HCT116 (cell line): ENCODE measurements at regions not wholly inside any gene's neighbourhood (a gene's known extent, or its start where the extent isn't known, plus 50 kb on each side); places are given as distances from the start of the nearest gene placed in this dataset.

ENCODE experiments used
- ATAC-seq: fragments of 200-7000 bp; cut with Tn5 transposase; 2 replicates; pipeline ENCODE4 v1.9.1; 2020; ENCODE audit warnings: mild to moderate bottlenecking, moderate library complexity
- BruUV-seq: library from RNA; stranded (reverse); fragments of 400-500 nt; replicated peaks from 2 replicates; lab custom pipeline; 2021; lab: Mats Ljungman, UMichigan
- CTCF ChIA-PET: fragments of 300-600 bp; sonication (Branson Sonifier 250); formaldehyde crosslinking; loops from one replicate; lab custom pipeline; 2021; ENCODE audit warnings: antibody characterized with exemption; lab: Charles Lee
- POLR2A ChIA-PET: fragments of 300-600, 350-600 bp; sonication (Branson Sonifier 250); formaldehyde crosslinking; loops from one replicate; lab custom pipeline; 2021; ENCODE audit warnings: antibody characterized with exemption; lab: Charles Lee
- RAD21 ChIA-PET, 2 experiments: fragments of 300-600 bp; sonication (Branson Sonifier 250); formaldehyde crosslinking; loops; one replicate each; lab custom pipeline; 2023; ENCODE audit warnings: low total read pairs in 2 of 2; ENCODE audit not compliant: uncharacterized antibody in 2 of 2, unreplicated experiment in 2 of 2, low non-redundant PET in 1 of 2; lab: Charles Lee
- DNase-seq: peaks from one replicate; pipeline ENCODE4 v3.0.0-alpha.2; 2010; ENCODE audit warnings: low read depth, low spot score
- H2AFZ ChIP-seq: fragments of 200-600 bp; shearing (Covaris generic), sonication (generic); 2 replicates; pipeline ENCODE4 v1.6.1; 2017; ENCODE audit warnings: low read depth, mixed run types, mixed read lengths, antibody characterized with exemption, low read length; ENCODE audit not compliant: poor library complexity, severe bottlenecking
- H3K27ac ChIP-seq: 2 replicates; pipeline ENCODE4 v1.5.1; 2012; ENCODE audit warnings: low read depth, low read length
- H3K27me3 ChIP-seq: fragments of 200-600 bp; sonication (generic); 2 replicates; pipeline ENCODE4 v1.6.1; 2016; ENCODE audit warnings: mixed run types, low read length, mixed read lengths; ENCODE audit not compliant: insufficient read depth
- H3K36me3 ChIP-seq, 2 experiments: fragments of 200-500 bp in 1 of 2; fragments of 200-600 bp in 1 of 2; sonication (Bioruptor generic) in 1 of 2; sonication (generic) in 1 of 2; 2 replicates each; pipeline versions ENCODE4 v1.5.1 to v1.6.1; 2014 to 2016; ENCODE audit warnings: low read length in 2 of 2, inconsistent platforms in 1 of 2, mixed read lengths in 1 of 2, mixed run types in 1 of 2; ENCODE audit not compliant: insufficient read depth in 2 of 2, control insufficient read depth in 1 of 2
- H3K4me1 ChIP-seq, 2 experiments: fragments of 200-600 bp in 1 of 2; sonication (generic) in 1 of 2; 2 replicates each; pipeline versions ENCODE4 v1.5.1 to v1.6.1; 2012 to 2017; ENCODE audit warnings: low read length in 2 of 2, inconsistent platforms in 1 of 2, mild to moderate bottlenecking in 1 of 2, mixed read lengths in 1 of 2, mixed run types in 1 of 2, moderate library complexity in 1 of 2; ENCODE audit not compliant: insufficient read depth in 2 of 2, control insufficient read depth in 1 of 2
- H3K4me2 ChIP-seq: fragments of 200-600 bp; sonication (generic); 2 replicates; pipeline ENCODE4 v1.6.1; 2017; ENCODE audit warnings: mixed run types, low read length, mixed read lengths
- H3K4me3 ChIP-seq, 2 experiments: fragments of 200-600 bp in 1 of 2; sonication (generic) in 1 of 2; replicated peaks in 1 of 2; 2 replicates each; pipeline ENCODE4 v1.5.1; 2011 to 2016; ENCODE audit warnings: low read length in 2 of 2, control low read depth in 1 of 2, low read depth in 1 of 2, mild to moderate bottlenecking in 1 of 2, mixed read lengths in 1 of 2, mixed run types in 1 of 2
- H3K79me2 ChIP-seq: fragments of 200-600 bp; sonication (generic); 2 replicates; pipeline ENCODE4 v1.6.1; 2017; ENCODE audit warnings: mild to moderate bottlenecking, mixed run types, low read length, moderate library complexity, mixed read lengths; ENCODE audit not compliant: insufficient read depth
- H3K9ac ChIP-seq: fragments of 200-600 bp; sonication (generic); 2 replicates; pipeline ENCODE4 v1.6.1; 2016; ENCODE audit warnings: low read length, mixed read lengths
- H3K9me2 ChIP-seq: fragments of 200-600 bp; sonication (generic), shearing (Covaris generic); 2 replicates; pipeline ENCODE4 v1.6.1; 2017; ENCODE audit warnings: mixed run types, mild to moderate bottlenecking, moderate library complexity; ENCODE audit not compliant: insufficient read depth
- H3K9me3 ChIP-seq, 2 experiments: fragments of 200-500 bp in 1 of 2; fragments of 200-600 bp in 1 of 2; sonication (Bioruptor generic) in 1 of 2; sonication (generic) in 1 of 2; 2 replicates each; pipeline ENCODE4 v1.6.1; 2014 to 2017; ENCODE audit warnings: low read length in 2 of 2, mixed read lengths in 2 of 2, inconsistent platforms in 1 of 2, low read depth in 1 of 2, mild to moderate bottlenecking in 1 of 2, mixed run types in 1 of 2, moderate library complexity in 1 of 2; ENCODE audit not compliant: control insufficient read depth in 1 of 2, insufficient read depth in 1 of 2
- H4K20me1 ChIP-seq: fragments of 200-600 bp; sonication (generic), shearing (Covaris generic); 2 replicates; pipeline ENCODE4 v1.6.1; 2017; ENCODE audit warnings: mixed run types, mild to moderate bottlenecking, moderate library complexity; ENCODE audit not compliant: insufficient read depth
- CEBPB ChIP-seq: IDR thresholded peaks from 2 replicates; pipeline ENCODE4 v1.6.1; 2012; ENCODE audit warnings: low read depth
- EGR1 ChIP-seq: IDR thresholded peaks from 2 replicates; pipeline ENCODE4 v1.6.1; 2012; ENCODE audit warnings: low read depth
- EZH2 ChIP-seq: fragments of 200-600 bp; sonication (generic); IDR thresholded peaks from 2 replicates; pipeline ENCODE4 v1.6.1; 2017; ENCODE audit warnings: antibody characterized with exemption, mixed run types
- JUND ChIP-seq: IDR thresholded peaks from 2 replicates; pipeline ENCODE4 v1.6.1; 2012
- POLR2A ChIP-seq: IDR thresholded peaks from 2 replicates; pipeline ENCODE4 v1.7.0; 2011; ENCODE audit warnings: borderline replicate concordance; ENCODE audit not compliant: insufficient read depth, insufficient read length; ENCODE audit errors: extremely low read depth
- POLR2AphosphoS5 ChIP-seq: IDR thresholded peaks from 2 replicates; pipeline ENCODE4 v1.6.1; 2011; ENCODE audit warnings: mild to moderate bottlenecking, low read depth, low read length, moderate library complexity
- RAD21 ChIP-seq: IDR thresholded peaks from 2 replicates; pipeline ENCODE4 v1.6.1; 2012; ENCODE audit warnings: low read depth, mild to moderate bottlenecking
- SIN3A ChIP-seq: IDR thresholded peaks from 2 replicates; pipeline ENCODE4 v1.6.1; 2012; ENCODE audit warnings: low read depth
- SP1 ChIP-seq: IDR thresholded peaks from 2 replicates; pipeline ENCODE4 v1.6.1; 2012; ENCODE audit warnings: low read depth
- SRF ChIP-seq: IDR thresholded peaks from 2 replicates; pipeline ENCODE4 v1.6.1; 2012; ENCODE audit warnings: low read depth
- YY1 ChIP-seq: IDR thresholded peaks from 2 replicates; pipeline ENCODE4 v1.6.1; 2011; ENCODE audit warnings: low read length, low read depth, moderate library complexity, mild to moderate bottlenecking; ENCODE audit not compliant: insufficient replicate concordance; ENCODE audit errors: extremely low read depth
- ZNF274 ChIP-seq: fragments of 200-500 bp; sonication (Bioruptor generic); IDR thresholded peaks from 2 replicates; pipeline ENCODE4 v1.6.1; 2014; ENCODE audit warnings: mild to moderate bottlenecking, low read depth, low read length, inconsistent platforms
- intact Hi-C: fragments of 100-400 bp; cut with micrococcal nuclease; formaldehyde crosslinking; loops from 2 replicates; pipeline ENCODE4 v1.10.0; 2022
- TF ChIP-seq, protein P1 (sequence below): IDR thresholded peaks from 2 replicates; pipeline ENCODE4 v1.6.1; 2012; ENCODE audit warnings: low read depth
- TF ChIP-seq, protein P2 (sequence below): IDR thresholded peaks from 2 replicates; pipeline ENCODE4 v1.6.1; 2012

DNA sequence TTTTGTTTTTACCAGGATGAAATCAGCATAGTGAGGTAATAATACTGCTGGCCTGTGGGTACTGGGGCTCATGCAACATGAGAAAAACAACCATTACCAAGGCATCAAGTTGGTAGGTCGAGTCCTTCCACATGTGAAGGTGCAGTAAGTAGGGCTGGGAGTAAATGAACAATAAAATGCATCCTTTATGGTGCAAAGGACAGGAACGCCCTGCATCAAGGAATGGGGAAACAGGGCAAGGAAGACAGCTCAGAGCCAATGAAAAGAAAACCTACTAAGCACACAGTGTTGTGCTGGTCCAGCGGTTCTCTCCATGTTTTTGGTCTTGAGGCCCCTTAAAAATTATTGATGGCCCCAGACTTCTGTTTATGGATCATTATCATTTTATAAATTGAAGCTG is 168.5 kb upstream of the TPM1 start (continued):
- TF ChIP-seq, protein P1, sequence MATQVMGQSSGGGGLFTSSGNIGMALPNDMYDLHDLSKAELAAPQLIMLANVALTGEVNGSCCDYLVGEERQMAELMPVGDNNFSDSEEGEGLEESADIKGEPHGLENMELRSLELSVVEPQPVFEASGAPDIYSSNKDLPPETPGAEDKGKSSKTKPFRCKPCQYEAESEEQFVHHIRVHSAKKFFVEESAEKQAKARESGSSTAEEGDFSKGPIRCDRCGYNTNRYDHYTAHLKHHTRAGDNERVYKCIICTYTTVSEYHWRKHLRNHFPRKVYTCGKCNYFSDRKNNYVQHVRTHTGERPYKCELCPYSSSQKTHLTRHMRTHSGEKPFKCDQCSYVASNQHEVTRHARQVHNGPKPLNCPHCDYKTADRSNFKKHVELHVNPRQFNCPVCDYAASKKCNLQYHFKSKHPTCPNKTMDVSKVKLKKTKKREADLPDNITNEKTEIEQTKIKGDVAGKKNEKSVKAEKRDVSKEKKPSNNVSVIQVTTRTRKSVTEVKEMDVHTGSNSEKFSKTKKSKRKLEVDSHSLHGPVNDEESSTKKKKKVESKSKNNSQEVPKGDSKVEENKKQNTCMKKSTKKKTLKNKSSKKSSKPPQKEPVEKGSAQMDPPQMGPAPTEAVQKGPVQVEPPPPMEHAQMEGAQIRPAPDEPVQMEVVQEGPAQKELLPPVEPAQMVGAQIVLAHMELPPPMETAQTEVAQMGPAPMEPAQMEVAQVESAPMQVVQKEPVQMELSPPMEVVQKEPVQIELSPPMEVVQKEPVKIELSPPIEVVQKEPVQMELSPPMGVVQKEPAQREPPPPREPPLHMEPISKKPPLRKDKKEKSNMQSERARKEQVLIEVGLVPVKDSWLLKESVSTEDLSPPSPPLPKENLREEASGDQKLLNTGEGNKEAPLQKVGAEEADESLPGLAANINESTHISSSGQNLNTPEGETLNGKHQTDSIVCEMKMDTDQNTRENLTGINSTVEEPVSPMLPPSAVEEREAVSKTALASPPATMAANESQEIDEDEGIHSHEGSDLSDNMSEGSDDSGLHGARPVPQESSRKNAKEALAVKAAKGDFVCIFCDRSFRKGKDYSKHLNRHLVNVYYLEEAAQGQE, result no peak

DNA sequence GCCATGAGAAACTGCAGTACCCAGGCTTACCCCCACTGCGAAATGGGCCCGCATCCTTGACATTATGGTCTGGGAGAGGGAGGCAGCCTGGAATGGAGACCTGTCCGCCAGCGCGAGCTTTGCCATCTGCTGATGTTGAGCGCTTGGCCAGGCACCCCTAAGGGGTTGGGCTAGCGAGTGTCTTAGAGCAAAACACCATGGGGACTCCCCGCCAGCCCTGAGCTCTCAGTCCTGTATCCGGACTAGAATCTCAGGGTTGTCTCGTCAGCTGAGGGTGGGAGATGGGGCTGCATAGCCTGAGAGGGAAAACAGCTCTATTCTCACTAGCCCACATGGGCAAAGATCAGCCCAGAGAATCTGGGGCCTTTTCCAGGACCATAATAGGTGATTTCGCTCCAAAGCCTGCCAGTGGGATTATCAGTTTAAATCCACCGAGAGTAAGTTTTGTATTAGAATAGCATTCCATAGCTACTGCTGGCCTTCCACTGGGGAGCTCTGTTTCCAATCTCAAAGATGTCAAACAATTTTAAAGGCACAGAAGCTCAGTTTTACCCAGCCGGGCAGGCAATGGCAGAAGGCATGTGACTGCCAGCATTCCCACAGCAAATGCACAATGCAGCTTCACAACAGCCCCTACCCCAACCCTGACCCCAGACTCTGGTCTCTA is 167.5 kb upstream of the TPM1 start:
- CTCF ChIA-PET, result interaction anchor here (0.6 kb wide), 1 partner anchor 173 kb away, joined by 3 read pairs; no protein-coding TSS in a partner anchor
- no TSS peak for BruUV-seq

More for the DNA sequence above, 167.5 kb upstream of the TPM1 start:
- H3K36me3 ChIP-seq, result no peaks in the 10 kb centered on the region
- H3K9me3 ChIP-seq, result no peaks in the 10 kb centered on the region
- TF ChIP-seq EZH2, result no peak
- TF ChIP-seq, protein P1, result no peak
- TF ChIP-seq EGR1, result no peak
- no peak for TF ChIP-seq RAD21
- no peak for TF ChIP-seq CEBPB
- TF ChIP-seq, protein P2, sequence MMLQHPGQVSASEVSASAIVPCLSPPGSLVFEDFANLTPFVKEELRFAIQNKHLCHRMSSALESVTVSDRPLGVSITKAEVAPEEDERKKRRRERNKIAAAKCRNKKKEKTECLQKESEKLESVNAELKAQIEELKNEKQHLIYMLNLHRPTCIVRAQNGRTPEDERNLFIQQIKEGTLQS, result no peak
- TF ChIP-seq SIN3A, result no peak
- no peak for TF ChIP-seq ZNF274
- TF ChIP-seq POLR2A, result no peak
- TF ChIP-seq YY1, result no peak
- TF ChIP-seq JUND, result no peak
- no peak for TF ChIP-seq SRF
- no peak for TF ChIP-seq POLR2AphosphoS5
- TF ChIP-seq SP1, result no peak
- intact Hi-C loops, result no loop called here
- ChIA-PET RAD21 (no interaction called here), POLR2A (no interaction called here)
- H3K9ac ChIP-seq, result no peak overlapping the region
- H2AFZ ChIP-seq, result no peak overlapping the region
- H3K9me2 ChIP-seq, result no peaks in the 10 kb centered on the region
- no peak overlapping the region for H3K27ac ChIP-seq
- H4K20me1 ChIP-seq, result no peaks in the 10 kb centered on the region
- no peaks in the 10 kb centered on the region for H3K4me1 ChIP-seq
- DNase-seq, result no peak
- ATAC-seq, result no peak
- no peak overlapping the region for H3K4me2 ChIP-seq
- no peak overlapping the region for H3K4me3 ChIP-seq
- H3K79me2 ChIP-seq, result no peaks in the 10 kb centered on the region
- H3K27me3 ChIP-seq, result no peaks in the 10 kb centered on the region
